GM18507 (cell line): ENCODE measurements at regions not wholly inside any gene's neighbourhood (a gene's known extent, or its start where the extent isn't known, plus 50 kb on each side); places are given as distances from the start of the nearest gene placed in this dataset.
"Not testable (repeated sequence)": the region's sequence is repeated elsewhere in the genome, so short reads cannot be mapped to it uniquely, and the experiment has no call there.

Experiments
- DNase-seq: peaks from one replicate; pipeline ENCODE4 v3.0.0; 2011; ENCODE audit warnings: low read depth; ENCODE audit not compliant: insufficient read length; ENCODE audit errors: extremely low spot score
- FAIRE-seq: peaks from 2 replicates; lab custom pipeline; 2011; peaks lifted over from hg19 to GRCh38; lab: Jason Lieb, UNC

DNA sequence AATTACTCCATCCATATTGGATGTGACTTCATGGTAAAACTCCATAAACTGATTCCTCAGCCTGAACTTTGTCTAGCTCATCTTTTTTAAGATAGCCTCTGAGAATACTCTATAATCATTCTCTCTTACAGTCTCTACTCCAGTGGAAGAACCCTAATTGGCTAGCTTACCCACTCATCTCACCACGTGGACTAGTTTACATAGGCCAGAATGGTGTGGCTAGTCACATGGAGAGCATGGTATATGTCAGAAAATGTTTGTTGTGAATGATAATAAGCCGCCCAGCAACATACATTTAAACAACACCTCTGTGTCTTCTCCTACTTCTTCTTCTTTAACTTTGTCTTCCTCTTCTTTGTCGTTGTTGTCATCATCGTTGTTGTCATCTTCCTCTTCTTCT is 389.2 kb upstream of the LRRC3B start:
- no peak for DNase-seq

DNA sequence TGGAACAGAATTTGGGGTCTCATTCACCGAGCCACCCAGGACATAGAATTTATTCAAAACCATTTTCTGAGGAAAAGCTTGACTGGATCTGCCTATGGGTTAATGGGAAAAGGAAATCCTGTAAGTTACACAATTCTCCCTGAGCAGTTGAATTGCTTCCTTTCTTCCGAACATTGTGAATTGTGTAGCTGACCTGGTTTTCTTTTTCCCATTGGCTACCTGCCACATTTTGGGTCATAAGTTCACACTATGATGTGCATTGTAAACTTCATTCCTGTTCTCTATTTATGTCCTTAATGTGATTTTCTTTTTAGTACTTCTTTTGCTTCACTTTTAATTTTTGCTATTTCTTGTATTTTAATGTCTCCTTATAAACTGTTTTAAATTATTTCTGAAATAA is 386.0 kb upstream of the LRRC3B start:
- DNase-seq, result no peak
- no peak for FAIRE-seq

More for the DNA sequence above, 389.2 kb upstream of the LRRC3B start:
- no peak for FAIRE-seq

DNA sequence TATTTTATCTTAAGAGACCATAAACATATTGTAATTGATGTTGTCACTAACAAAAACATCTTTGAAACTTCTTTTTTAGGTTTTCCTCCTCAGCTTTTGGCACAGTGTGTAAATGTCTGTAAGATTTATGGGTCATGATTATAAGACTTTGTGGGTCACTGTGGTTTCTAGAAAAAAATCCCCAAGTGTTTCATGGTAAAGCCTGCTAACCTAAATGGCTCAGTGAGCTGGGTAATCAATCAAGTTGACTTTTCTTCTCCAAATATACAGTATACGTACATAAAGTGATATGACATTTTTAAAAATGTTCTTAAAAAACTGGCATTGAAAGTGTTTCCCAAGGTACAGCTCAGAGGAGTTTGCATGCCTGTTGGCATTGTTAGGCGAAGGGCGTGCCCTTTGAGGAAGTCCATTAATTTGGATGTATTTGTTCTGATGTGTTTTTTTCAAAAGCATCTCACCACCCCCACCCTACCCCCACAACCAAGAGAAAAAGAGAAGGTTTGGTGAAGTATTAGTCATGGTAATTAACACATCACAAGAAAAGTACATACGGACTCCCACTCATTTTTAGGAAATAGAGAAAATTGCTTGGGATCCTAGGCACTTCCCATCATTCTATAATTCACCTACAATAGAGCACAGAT is 385.4 kb upstream of the LRRC3B start:
- no peak for FAIRE-seq
- DNase-seq, result no peak

DNA sequence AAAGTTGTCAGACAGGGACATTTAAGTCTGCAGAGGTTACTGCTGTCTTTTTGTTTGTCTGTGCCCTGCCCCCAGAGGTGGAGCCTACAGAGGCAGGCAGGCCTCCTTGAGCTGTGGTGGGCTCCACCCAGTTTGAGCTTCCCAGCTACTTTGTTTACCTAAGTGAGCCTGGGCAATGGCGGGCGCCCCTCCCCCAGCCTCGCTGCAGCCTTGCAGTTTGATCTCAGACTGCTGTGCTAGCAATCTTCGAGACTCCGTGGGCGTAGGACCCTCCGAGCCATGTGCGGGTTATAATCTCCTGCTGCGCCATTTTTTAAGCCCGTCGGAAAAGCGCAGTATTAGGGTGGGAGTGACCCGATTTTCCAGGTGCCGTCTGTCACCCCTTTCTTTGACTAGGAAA is 378.0 kb upstream of the LRRC3B start:
- not testable (repeated sequence) for DNase-seq, FAIRE-seq

DNA sequence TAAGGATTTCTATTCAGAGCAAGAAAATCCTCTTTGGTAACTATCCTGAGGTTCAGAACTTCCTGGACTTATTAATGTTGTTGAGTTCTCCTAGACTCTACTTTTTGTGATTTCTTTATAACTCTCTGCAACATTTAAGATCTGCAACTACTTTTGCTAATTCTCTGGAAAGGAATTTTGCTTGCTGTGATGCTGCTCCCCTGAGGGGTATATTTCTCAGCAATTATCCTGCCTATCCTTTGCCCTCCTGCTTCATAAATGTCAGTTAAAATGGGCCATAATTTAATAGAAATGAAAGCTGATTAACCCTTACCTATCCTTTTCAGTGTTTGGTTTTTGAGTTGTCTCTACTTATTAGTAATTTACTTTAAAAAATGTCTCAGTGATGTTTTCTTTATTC is 377.3 kb upstream of the LRRC3B start:
- FAIRE-seq, result no peak
- DNase-seq, result no peak

DNA sequence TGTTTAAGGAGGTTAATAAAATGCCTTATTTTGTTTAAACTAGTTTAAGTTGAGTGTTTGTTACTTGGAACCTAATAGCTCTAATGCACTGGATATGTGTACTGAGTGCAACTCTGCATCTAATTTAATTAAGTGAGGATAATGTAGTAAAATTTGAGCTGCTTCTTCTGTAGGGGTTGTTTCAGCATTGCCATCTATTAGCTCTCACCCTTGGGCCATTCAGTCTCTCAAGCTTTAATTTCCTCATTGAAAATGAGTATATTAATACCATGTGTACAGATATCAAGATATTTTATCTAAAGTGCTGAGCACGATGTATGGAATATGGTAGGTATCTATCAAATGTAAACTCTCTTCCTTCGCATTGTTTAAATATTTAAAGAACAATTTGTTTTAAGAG is 375.7 kb upstream of the LRRC3B start:
- FAIRE-seq (no peak), DNase-seq (no peak)

DNA sequence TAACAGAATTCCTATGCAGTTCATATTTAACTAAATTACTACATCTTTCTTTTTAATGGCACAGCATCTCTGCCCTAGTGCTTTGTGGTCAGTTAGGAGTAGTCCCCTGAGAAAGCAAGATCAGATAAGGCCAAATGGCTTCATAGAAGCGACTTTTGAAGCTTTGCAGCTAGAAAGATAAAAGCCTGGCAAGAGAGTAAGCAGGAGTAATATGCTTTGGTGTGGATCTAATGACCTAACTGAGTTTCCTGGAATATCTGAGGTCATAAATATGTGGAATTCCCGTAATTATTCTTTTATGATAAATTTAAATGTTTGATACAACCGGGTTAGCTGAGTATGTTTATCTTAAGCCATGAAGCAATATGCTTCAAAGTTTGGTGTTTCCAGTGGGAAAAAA is 374.9 kb upstream of the LRRC3B start:
- FAIRE-seq (no peak), DNase-seq (no peak)

DNA sequence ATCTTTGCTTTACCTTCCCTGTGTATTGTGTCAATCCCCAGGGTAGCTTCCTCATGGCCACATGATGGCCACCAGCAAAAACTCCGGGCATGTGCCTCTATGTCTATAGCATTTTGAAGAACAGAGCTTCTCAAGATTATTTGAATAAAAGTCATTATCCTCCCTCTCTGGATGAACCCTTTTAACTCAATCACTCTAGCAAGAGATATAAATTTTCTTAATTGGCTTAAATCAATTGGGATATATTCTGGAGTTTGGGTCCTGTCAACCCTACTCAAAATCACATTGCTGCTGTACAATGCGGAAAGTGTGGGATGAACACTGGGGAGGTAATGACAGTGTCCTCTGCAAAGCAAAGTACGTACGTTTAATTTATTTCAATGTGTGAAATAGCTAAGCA is 370.6 kb upstream of the LRRC3B start:
- FAIRE-seq (no peak), DNase-seq (no peak)

DNA sequence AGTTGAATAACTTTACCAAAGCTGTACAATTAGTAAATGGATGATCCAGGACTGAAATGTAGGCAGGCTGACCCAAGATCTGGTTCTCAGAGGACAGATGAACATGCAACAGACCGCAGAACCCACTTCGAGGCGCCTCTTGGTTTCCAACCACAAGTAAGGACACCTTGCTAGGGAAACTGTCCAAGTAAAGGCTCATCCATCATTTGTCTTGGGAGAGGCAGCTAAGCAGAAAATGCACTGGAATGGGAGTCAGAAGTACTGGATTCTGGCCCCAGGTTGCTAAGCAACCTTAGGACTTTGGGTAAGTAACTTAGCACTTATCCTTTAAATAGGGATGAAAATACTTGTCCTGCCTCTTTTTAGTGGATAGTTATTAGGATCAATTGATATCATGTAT is 366.3 kb upstream of the LRRC3B start:
- DNase-seq (no peak), FAIRE-seq (no peak)

DNA sequence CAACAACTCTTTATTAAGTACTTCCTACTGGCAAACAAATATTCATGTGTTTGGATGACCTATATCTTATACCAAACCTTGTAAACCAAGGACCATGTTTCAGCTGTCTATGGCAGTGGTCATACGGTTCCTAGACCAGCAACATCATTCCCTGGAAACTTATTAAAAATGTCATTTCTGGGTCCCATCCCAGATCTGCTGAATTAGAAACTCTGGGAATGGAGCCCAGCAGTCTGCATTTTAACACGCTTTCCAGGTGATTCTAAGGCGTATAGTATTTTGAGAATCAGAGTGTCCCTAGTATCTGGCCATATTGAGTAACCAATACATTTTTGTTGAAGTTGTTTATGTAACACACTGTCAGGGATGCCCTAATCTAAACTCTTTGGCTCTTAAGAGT is 363.4 kb upstream of the LRRC3B start:
- DNase-seq, result no peak
- no peak for FAIRE-seq

DNA sequence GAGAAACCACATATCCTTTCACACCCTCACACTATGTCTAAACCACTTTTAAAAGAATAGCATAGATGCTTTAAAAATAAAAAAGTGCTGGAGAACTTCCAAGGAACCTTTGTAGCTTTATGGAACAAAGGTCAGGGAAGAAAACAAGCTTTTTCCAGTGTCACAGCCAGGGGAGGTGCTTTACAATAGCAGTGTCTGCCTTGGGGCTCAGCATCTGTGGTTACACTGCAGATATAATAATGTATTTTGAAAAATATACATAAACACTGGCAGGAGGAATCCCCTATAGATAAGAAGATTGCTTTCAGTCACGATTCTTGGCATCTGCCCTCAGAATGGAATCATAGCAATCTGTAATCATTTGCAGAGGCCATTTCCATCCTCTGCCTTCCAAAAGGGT is 362.4 kb upstream of the LRRC3B start:
- FAIRE-seq (no peak), DNase-seq (no peak)

DNA sequence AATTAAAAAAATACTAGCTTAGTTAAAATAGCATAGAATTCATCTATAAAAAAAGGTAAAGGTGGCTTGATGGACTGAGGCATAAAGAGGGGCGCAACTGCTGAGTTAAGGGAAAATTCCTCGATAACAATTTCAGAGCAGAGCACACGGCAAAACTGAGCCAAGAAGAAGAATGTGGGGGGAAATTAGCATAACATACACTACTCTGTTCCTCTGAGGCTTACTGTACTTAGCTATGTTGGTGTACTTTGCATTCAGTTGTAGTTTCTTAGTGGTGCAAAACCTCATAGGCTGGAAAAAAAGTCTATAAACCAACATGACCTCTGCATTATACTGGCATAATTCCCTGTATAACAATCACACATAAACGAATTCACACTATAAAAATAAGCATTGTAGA is 357.9 kb upstream of the LRRC3B start:
- no peak for DNase-seq
- no peak for FAIRE-seq

DNA sequence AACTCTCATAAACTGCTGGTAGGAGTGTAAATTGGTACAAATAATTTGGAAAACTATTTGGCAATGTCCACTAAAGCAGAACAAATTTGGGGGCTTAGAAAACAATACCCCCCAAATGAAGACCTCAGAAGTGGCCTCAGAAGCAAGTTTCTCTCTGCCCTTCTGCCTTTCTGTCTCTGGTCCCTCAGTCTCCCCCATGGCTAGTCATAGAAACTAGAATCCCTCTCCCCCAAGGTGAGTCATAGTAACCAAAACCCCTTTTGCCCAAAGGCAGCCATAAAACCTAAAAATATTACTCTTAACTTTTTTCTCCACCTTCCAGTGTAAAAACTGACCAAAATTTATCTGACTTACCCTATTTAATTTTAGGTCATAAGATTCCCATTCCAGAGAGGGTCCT is 350.7 kb upstream of the LRRC3B start:
- no peak for FAIRE-seq
- no peak for DNase-seq

DNA sequence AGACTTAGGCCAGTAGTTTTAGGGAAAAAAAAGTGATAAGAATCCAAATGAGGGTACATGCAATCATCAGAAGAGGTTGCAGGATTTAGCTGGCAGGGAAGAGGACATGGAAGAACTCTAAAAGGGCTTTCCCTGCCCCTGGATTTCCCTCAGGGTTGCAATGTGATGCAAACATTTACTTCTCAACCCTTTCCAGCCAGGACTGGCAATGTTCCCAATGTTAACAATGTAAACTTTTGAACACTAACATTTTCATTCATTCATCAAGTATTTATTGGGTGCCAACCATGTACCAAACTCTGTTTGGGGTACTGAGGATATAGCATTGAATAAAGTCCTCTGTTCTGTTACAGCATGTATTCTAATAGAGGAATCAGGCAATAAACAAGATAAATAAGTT is 349.4 kb upstream of the LRRC3B start:
- no peak for FAIRE-seq
- no peak for DNase-seq

DNA sequence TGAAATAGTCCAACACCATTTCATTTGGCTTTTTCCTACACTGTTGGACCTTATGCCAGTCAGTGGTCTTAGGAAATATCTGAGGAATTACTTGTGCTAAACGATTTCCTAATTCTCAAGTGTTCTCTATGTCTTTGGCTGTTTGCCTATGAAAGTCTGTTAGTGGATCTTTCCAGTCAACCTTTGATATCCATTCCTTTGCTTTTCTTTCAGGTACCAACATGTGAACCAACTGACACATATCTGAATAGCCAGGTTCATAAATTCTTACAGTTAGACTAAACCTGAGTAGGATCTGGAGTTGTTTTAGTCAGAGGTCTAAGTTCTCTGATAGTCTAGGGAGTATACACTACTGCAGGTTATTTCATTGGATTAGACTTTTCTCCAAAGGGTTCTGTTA is 343.5 kb upstream of the LRRC3B start:
- FAIRE-seq, result no peak
- DNase-seq, result no peak

DNA sequence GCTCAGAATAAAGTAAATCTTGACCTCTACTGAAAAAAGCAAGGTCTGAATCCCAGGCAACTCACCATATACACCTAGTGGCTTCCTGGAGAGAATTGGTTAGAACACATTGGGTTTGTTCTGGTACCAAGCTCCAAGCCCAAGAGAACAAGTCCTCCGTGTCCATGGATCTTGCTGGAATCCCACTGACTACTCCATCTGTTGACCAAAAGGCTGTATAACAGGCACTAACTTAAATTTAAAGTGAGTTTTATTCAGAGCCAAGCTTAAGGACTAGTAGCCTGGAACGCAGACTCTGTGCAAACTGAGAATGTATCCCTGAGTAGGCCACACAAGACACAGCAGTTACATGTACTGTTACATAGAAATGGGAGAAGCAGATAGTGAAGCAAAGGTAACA is 342.1 kb upstream of the LRRC3B start:
- no peak for FAIRE-seq
- DNase-seq, result no peak

DNA sequence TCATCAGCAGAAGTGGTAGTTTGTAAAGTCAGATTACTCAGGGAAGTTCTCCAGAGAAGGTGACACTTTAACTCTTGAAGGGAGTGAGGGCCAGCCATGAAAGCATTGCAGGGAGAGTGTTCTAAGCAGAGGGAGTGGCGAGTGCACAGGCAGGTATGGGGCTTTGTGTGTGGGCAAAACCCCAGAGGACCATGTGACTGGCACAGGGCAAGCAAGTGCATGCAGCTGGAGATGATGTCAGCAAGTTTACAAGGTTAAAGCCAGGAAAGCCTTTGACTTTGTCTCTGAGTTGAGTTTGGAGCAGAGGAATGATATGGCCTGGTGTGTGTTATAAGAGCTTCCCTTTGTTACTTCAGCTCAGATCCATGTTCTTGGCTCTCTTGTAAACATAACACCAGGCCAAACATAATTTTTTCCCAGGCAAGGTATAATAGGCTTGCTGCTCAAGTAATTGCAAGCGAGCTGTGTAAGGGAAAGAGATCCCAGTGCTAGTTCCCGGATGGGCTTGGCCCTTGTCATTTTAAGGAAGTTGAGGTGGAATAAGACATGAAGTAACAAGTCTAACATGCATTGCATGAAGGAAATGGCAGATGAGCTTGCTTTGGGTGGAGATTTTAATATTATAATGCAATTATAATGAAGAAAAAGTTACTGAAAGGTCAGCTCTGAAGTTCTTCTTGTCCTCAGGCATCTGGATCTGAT is 341.1 kb upstream of the LRRC3B start:
- no peak for DNase-seq
- no peak for FAIRE-seq

DNA sequence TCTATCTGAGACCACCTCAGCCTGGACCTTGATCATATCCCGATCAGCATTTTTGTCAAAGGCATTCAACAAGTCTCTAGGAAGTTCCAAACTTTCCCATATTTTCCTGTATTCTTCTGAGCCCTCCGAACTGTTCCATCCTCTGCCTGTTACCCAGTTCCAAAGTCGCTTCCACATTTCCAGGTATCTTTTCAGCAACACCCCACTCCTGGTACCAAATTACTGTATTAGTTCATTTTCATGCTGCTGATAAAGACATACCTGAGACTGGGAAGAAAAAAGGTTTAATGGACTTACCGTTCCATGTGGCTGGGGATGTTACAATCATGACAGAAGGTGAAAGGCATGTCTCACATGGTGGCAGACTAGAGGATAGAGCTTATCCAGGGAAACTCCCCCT is 338.1 kb upstream of the LRRC3B start:
- FAIRE-seq, DNase-seq: not testable (repeated sequence)

DNA sequence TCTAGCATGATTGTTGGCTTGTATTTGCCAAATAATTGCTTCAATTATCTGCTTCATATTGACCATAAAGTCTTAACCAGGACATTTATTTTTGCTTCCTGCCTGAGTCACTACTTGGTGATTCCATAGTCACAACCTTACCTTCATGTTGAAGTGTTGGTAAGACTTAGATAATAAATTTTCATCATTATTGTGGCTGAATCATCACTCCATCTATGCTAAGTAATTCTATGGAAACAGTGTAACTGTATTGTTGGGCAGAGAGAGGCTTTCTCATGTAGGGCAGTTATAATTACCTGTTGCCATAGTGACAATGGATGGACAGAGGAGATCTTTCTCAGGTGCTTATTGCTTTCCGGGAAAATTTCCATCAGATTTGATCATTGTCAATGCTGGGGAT is 330.7 kb upstream of the LRRC3B start:
- no peak for FAIRE-seq
- DNase-seq, result no peak

DNA sequence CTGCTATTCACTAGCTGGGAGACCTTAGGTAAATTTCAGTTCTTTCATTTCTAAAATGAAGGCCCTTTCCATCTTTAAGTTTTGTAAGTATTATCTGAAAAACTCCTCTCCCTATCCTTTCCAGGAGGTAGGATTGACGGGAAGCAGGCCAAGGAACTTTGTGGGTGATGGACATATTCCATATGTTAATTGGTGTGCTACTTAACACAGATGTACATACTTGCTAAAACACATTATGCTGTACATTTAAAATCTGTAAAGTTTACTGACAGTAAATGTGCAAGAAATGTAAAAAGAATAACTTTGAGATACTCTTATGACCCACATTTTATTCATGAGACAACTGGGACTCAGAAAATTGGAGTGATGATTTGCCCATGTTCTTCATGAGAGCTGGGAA is 329.8 kb upstream of the LRRC3B start:
- DNase-seq (no peak), FAIRE-seq (no peak)

DNA sequence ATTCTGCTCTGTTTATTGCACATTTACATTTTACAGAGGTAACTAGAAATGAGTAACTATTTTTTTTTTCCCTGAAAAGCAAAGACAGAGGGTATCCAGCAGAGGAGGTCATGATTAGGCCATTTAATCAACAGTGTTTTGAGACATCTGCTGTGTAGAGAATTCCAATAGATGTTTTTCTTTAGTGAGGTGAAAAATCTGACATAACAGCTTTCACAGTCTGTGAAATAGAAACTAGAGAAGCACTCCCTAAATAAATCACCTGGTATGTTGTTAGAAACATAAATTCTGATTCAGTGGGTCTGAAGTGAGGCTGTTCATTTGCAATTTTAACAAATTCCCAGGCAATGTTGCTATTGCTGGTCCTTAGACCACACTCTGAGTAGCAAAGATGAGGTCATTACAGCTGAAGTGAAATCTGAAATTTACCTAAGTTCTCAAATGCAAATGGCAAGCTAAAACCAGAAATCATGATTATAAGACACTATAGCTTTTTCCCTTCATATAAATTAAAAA is 329.2 kb upstream of the LRRC3B start:
- DNase-seq, result no peak
- no peak for FAIRE-seq
